PC-3 (cell line): ENCODE measurements at regions not wholly inside any gene's neighbourhood (a gene's known extent, or its start where the extent isn't known, plus 50 kb on each side); places are given as distances from the start of the nearest gene placed in this dataset.

Source experiments
- ATAC-seq: fragments of 200-7000 bp; cut with Tn5 transposase; 2 replicates; pipeline ENCODE4 v1.9.1; 2020; ENCODE audit warnings: mild to moderate bottlenecking, moderate library complexity
- BruUV-seq: library from RNA; stranded (reverse); fragments of 400-500 nt; replicated peaks from 2 replicates; lab custom pipeline; 2021; lab: Mats Ljungman, UMichigan
- CTCF ChIA-PET: fragments of 300-600 bp; sonication (Branson Sonifier 250); formaldehyde crosslinking; loops from one replicate; lab custom pipeline; 2022; ENCODE audit warnings: antibody characterized with exemption; lab: Charles Lee
- POLR2A ChIA-PET: fragments of 300-600 bp; sonication (Branson Sonifier 250); formaldehyde crosslinking; loops from one replicate; lab custom pipeline; 2022; ENCODE audit warnings: antibody characterized with exemption; ENCODE audit not compliant: unreplicated experiment; lab: Charles Lee
- DNase-seq: peaks from one replicate; pipeline ENCODE4 v3.0.0-alpha.2; 2015
- H2AFZ ChIP-seq: fragments of 300-600 bp; sonication (generic); 2 replicates; pipeline ENCODE4 v1.6.0; 2016; ENCODE audit warnings: antibody characterized with exemption, low read length
- H3F3A ChIP-seq: fragments of 300-600 bp; sonication (generic); one replicate; pipeline ENCODE4 v1.6.0; 2017; ENCODE audit warnings: antibody characterized with exemption, low read length, control low read depth, mild to moderate bottlenecking; ENCODE audit not compliant: unreplicated experiment
- H3K27ac ChIP-seq: fragments of 300-600 bp; sonication (generic); 2 replicates; pipeline ENCODE4 v1.5.1; 2016; ENCODE audit warnings: mild to moderate bottlenecking, low read length
- H3K27me3 ChIP-seq: fragments of 300-600 bp; sonication (generic); 2 replicates; pipeline ENCODE4 v1.6.1; 2016; ENCODE audit warnings: low read length, mixed read lengths
- H3K36me3 ChIP-seq: fragments of 300-600 bp; sonication (generic); 2 replicates; pipeline ENCODE4 v1.6.1; 2016; ENCODE audit warnings: low read depth, mixed run types, low read length, mixed read lengths
- H3K4me1 ChIP-seq: fragments of 300-600 bp; sonication (generic); 2 replicates; pipeline ENCODE4 v1.5.1; 2016; ENCODE audit warnings: low read length; ENCODE audit not compliant: insufficient read depth
- H3K4me2 ChIP-seq: fragments of 300-600 bp; sonication (generic); 2 replicates; pipeline ENCODE4 v1.6.0; 2016; ENCODE audit warnings: low read length
- H3K4me3 ChIP-seq: fragments of 300-600 bp; sonication (generic); 2 replicates; pipeline ENCODE4 v1.5.1; 2016; ENCODE audit warnings: mild to moderate bottlenecking, low read length, mixed read lengths
- H3K79me2 ChIP-seq: fragments of 300-600 bp; sonication (generic); 2 replicates; pipeline ENCODE4 v1.6.1; 2017; ENCODE audit warnings: low read length, mixed read lengths
- H3K9ac ChIP-seq: fragments of 300-600 bp; sonication (generic); 2 replicates; pipeline ENCODE4 v1.6.0; 2016; ENCODE audit warnings: mild to moderate bottlenecking, low read length
- H3K9me2 ChIP-seq: fragments of 300-600 bp; sonication (generic); replicated peaks from 2 replicates; pipeline ENCODE4 v1.6.1; 2016; ENCODE audit warnings: mixed run types, low read length, mixed read lengths
- H3K9me3 ChIP-seq: fragments of 300-600 bp; sonication (generic); 2 replicates; pipeline ENCODE4 v1.6.1; 2016; ENCODE audit warnings: low read length, mixed read lengths
- H4K20me1 ChIP-seq: fragments of 300-600 bp; sonication (generic); 2 replicates; pipeline ENCODE4 v1.6.1; 2016; ENCODE audit warnings: low read length, mixed read lengths
- EZH2 ChIP-seq: fragments of 300-600 bp; sonication (generic); IDR thresholded peaks from one replicate; pipeline ENCODE4 v1.6.1; 2017; ENCODE audit warnings: antibody characterized with exemption, mild to moderate bottlenecking, low read length; ENCODE audit not compliant: unreplicated experiment
- EZH2phosphoT487 ChIP-seq: fragments of 300-600 bp; sonication (generic); IDR thresholded peaks from 2 replicates; pipeline ENCODE4 v1.6.1; 2018; ENCODE audit warnings: mild to moderate bottlenecking, antibody characterized with exemption, low read length, borderline replicate concordance
- intact Hi-C: fragments of 100-400 bp; cut with micrococcal nuclease; formaldehyde crosslinking; loops from 2 replicates; pipeline ENCODE4 v1.9.0; 2023
- TF ChIP-seq, protein P1 (sequence below): fragments of 300-600 bp; sonication (generic); conservative IDR thresholded peaks from 2 replicates; pipeline ENCODE4 v1.5.1; 2017; ENCODE audit warnings: antibody characterized with exemption, low read depth, mild to moderate bottlenecking, low read length

DNA sequence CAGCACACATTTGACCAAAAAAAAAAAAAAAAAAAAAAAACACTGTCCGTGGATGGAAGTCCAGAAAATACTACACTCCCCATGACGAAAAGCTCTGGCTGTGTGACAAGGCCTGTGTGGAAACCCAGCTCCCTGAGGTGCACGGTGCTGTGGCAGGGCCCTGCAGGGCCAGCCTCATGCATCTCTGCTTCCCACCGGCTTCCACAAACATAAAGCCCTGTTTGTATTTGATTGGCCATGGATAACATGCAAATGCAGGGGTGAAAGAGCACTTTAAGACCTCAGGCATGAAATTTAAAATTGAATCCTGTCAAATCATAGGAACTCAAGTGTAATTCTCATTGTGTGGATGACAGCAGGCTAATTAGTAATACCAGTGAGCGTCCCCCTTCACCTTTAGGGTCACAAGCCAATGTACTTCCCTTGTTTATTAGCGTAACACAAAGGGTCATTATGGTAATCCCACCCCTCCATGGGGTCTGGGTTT lies 757.2 kb downstream of the GALR1 start:
- Histone ChIP-seq H3K79me2 (no peaks in the 10 kb centered on the region), H3K4me2 (no peak overlapping the region), H3F3A (no peaks in the 10 kb centered on the region), H4K20me1 (no peaks in the 10 kb centered on the region), H3K36me3 (no peaks in the 10 kb centered on the region), H3K9ac (no peak overlapping the region), H3K4me3 (no peak overlapping the region), H3K9me3 (no peaks in the 10 kb centered on the region; the same call in 1 of the 2 replicates), H2AFZ (no peak overlapping the region), H3K27me3 (peaks cover 12% of the 10 kb centered on the region; the same call in 1 of the 2 replicates), H3K4me1 (no peaks in the 10 kb centered on the region), H3K9me2 (no peaks in the 10 kb centered on the region), H3K27ac (no peak overlapping the region)
- intact Hi-C loops, result no loop called here
- ChIA-PET CTCF (no interaction called here), POLR2A (no interaction called here)
- DNase-seq (no peak), ATAC-seq (no peak)
- no peak for TF ChIP-seq EZH2
- no TSS peak for BruUV-seq

DNA sequence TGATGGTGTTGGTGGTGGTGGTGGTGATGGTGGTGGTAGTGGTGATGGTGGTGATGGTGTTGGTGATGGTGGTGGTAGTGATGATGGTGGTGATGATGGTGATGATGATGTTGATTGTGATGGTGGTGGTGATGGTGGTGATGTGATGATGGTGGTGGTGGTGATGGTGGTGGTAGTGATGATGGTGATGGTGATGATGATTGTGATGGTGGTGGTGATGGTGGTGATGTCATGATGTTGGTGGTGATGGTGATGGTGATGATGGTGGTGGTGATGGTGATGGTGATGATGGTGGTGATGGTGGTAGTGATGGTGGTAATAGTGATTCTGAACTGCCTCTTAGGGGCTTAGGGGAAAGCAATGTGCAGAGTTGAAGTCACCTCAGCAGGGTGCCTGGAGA lies 760.7 kb downstream of the GALR1 start:
- intact Hi-C loops, result no loop called here

DNA sequence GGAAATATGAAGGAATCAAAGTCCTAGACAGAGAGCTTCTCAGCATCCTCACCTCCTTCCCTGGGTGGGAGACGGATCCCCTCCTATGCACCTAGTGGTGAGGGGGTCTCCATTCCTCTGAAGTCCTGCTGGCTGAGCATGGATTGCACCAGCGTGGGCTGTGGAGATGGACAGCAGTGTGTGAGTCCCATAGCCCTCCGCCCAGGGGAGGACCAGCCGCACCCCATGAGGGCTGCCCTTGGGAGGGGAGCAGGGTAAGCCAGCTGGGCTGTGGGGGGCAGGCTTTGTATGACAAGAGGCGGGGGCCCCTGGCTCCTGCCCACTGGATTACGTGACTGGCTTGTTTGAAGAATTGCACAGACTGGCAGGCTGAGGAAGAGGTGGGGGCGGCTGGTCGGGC lies 768.2 kb downstream of the GALR1 start:
- Histone ChIP-seq H2AFZ (no peak overlapping the region), H3K36me3 (no peaks in the 10 kb centered on the region), H3K4me1 (no peaks in the 10 kb centered on the region), H3K9me3 (no peaks in the 10 kb centered on the region), H3K9ac (no peak overlapping the region), H3K79me2 (no peaks in the 10 kb centered on the region), H3K4me2 (no peak overlapping the region), H3K9me2 (no peaks in the 10 kb centered on the region), H3K27me3 (peaks cover 60% of the 10 kb centered on the region), H3F3A (no peaks in the 10 kb centered on the region), H4K20me1 (no peaks in the 10 kb centered on the region), H3K4me3 (no peak overlapping the region), H3K27ac (no peak overlapping the region)
- BruUV-seq, result no TSS peak
- intact Hi-C loops, result no loop called here
- ChIA-PET CTCF (no interaction called here), POLR2A (no interaction called here)
- TF ChIP-seq EZH2phosphoT487 (no peak), EZH2 (no peak)
- TF ChIP-seq, protein P1, sequence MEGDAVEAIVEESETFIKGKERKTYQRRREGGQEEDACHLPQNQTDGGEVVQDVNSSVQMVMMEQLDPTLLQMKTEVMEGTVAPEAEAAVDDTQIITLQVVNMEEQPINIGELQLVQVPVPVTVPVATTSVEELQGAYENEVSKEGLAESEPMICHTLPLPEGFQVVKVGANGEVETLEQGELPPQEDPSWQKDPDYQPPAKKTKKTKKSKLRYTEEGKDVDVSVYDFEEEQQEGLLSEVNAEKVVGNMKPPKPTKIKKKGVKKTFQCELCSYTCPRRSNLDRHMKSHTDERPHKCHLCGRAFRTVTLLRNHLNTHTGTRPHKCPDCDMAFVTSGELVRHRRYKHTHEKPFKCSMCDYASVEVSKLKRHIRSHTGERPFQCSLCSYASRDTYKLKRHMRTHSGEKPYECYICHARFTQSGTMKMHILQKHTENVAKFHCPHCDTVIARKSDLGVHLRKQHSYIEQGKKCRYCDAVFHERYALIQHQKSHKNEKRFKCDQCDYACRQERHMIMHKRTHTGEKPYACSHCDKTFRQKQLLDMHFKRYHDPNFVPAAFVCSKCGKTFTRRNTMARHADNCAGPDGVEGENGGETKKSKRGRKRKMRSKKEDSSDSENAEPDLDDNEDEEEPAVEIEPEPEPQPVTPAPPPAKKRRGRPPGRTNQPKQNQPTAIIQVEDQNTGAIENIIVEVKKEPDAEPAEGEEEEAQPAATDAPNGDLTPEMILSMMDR, result no peak
- no peak for DNase-seq
- ATAC-seq, result no peak

More for the DNA sequence above, 760.7 kb downstream of the GALR1 start:
- H3K4me3 ChIP-seq, result no peak overlapping the region
- no peaks in the 10 kb centered on the region for H3K79me2 ChIP-seq
- H3K36me3 ChIP-seq, result no peaks in the 10 kb centered on the region
- ChIA-PET CTCF (no interaction called here), POLR2A (no interaction called here)
- H3F3A ChIP-seq, result no peaks in the 10 kb centered on the region
- ATAC-seq, result no peak
- DNase-seq, result no peak
- no peaks in the 10 kb centered on the region for H3K4me1 ChIP-seq
- H2AFZ ChIP-seq, result no peak overlapping the region
- H4K20me1 ChIP-seq, result no peaks in the 10 kb centered on the region
- peaks cover 16% of the 10 kb centered on the region; the same call in 1 of the 2 replicates for H3K27me3 ChIP-seq
- H3K9me2 ChIP-seq, result no peaks in the 10 kb centered on the region
- no TSS peak for BruUV-seq
- no peak overlapping the region for H3K9ac ChIP-seq
- H3K9me3 ChIP-seq, result no peaks in the 10 kb centered on the region; the same call in 1 of the 2 replicates
- H3K4me2 ChIP-seq, result no peak overlapping the region
- H3K27ac ChIP-seq, result no peak overlapping the region
- TF ChIP-seq, protein P1, result no peak
- no peak for TF ChIP-seq EZH2
- TF ChIP-seq EZH2phosphoT487, result no peak
